ENCODE measurements at regions not wholly inside any gene's neighbourhood (a gene's known extent, or its start where the extent isn't known, plus 50 kb on each side); places are given as distances from the start of the nearest gene placed in this dataset.

DNA sequence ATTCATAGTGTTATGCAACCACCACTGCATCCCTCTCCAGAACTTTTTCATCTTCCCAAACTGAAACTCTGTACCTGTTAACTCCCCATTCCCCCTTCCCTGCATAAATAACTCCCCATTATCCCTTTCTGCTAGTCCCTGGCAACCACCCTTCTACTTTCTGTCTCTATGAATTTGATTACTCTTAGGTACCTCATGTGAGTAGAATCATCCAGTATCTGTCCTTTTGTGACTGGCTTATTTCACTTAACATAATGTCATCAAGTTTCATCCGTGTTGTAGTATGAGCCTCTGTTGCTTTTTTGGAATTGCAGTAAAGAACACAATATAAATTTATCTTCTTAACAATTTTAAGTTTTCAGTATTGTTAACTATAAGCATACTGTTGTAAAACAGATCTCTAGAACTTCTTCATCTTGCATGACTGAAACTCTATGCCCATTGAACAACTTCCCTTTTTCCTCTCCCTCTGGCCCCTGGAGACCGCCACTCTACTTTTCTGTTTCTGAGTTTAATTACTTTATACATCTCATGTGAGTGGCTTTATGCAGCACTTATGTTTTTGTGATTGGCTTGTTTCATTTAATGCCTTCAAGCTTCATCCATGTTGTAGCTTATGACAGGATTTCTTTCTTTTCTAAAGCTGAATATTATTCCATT is 87.3 kb upstream of the ABCC4 start:
- Histone ChIP-seq H3K4me1 (no peaks in the 10 kb centered on the region), H3K4me3 (no peak overlapping the region), H3K27me3 (no peaks in the 10 kb centered on the region), H3K27ac (no peak overlapping the region), H3K9me3 (no peaks in the 10 kb centered on the region), H3K36me3 (no peaks in the 10 kb centered on the region)
- TF ChIP-seq POLR2A (IDR thresholded peaks at IDR 0.05) = no peak
- TF ChIP-seq CTCF (IDR thresholded peaks at IDR 0.05) = no peak
- ATAC-seq (no peak), DNase-seq (no peak)
- WGBS (ENCODE audit: insufficient coverage, low coverage, low lambda C conversion rate, missing lambda C conversion rate) = 59% methylated on average over 2 of the region's 2 CpGs
- intact Hi-C loops (cut with DNase I) = no loop called here

GRCh38 chr13:95391362-95391761 is 90.1 kb upstream of the ABCC4 start:
- H3K36me3 ChIP-seq = no peaks in the 10 kb centered on the region
- H3K27ac ChIP-seq = no peak overlapping the region
- ATAC-seq = no peak
- 33% methylated on average over 2 of the region's 2 CpGs for WGBS (ENCODE audit: insufficient coverage, low coverage, low lambda C conversion rate, missing lambda C conversion rate)
- H3K4me1 ChIP-seq = no peaks in the 10 kb centered on the region
- TF ChIP-seq POLR2A (IDR thresholded peaks at IDR 0.05) (no peak), CTCF (IDR thresholded peaks at IDR 0.05) (no peak)
- no peak for DNase-seq
- H3K4me3 ChIP-seq = no peak overlapping the region
- H3K27me3 ChIP-seq = no peaks in the 10 kb centered on the region
- H3K9me3 ChIP-seq = no peaks in the 10 kb centered on the region
- intact Hi-C loops (cut with DNase I) = no loop called here

DNA sequence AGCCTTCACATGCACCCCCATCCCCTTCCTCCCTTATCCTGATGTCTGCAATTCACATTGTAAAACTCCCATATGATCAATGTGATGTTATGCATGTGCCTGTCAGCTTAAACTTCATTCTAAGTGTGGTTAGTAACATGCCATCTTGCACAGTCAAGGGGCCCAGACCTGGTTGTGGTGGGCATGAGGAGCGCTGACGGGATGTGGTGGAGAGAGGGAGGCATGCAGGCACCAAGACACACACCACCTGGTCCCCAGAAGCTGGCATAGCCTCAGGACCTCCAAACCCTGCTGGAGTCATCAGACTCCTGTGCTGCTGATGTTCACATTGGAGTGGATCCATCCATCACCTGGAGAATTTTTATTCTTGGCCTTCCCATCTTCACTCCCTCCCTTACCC is 90.5 kb upstream of the ABCC4 start:
- H3K9me3 ChIP-seq = no peaks in the 10 kb centered on the region

DNA sequence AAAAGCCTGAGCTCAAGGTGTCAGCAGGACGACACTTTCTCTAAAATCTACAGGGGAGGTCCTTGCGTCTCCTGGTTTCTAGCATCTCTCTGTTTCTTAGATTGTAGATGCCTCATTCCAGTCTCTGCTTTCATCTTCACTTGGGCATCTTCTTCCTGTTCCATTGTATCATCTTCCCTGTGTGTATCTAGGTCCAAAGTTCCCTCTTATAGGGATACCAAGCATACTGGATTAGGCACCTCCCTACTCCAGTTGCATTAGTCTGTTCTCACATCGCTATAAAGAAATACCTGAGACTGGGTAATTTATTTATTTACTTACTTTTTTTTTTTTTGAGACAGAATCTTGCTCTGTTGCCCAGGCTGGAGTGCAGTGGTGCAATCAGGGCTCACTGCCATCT is 91.3 kb upstream of the ABCC4 start:
- Histone ChIP-seq H3K27me3 (no peaks in the 10 kb centered on the region), H3K9me3 (no peaks in the 10 kb centered on the region), H3K4me3 (no peak overlapping the region), H3K4me1 (no peaks in the 10 kb centered on the region), H3K36me3 (no peaks in the 10 kb centered on the region), H3K27ac (no peak overlapping the region)
- intact Hi-C loops (cut with DNase I) = no loop called here
- WGBS (ENCODE audit: insufficient coverage, low coverage, low lambda C conversion rate, missing lambda C conversion rate) = 86% methylated on average over 3 of the region's 3 CpGs
- TF ChIP-seq POLR2A (IDR thresholded peaks at IDR 0.05) (no peak), CTCF (IDR thresholded peaks at IDR 0.05) (no peak)
- no peak for DNase-seq
- no peak for ATAC-seq

More for the DNA sequence above, 90.5 kb upstream of the ABCC4 start:
- no peaks in the 10 kb centered on the region for H3K36me3 ChIP-seq
- intact Hi-C loops (cut with DNase I) = no loop called here
- no peaks in the 10 kb centered on the region for H3K4me1 ChIP-seq
- no peak overlapping the region for H3K4me3 ChIP-seq
- 100% methylated on average over 1 of the region's 2 CpGs for WGBS (ENCODE audit: insufficient coverage, low coverage, low lambda C conversion rate, missing lambda C conversion rate)
- H3K27ac ChIP-seq = no peak overlapping the region
- DNase-seq (no peak), ATAC-seq (no peak)
- no peak for TF ChIP-seq POLR2A (IDR thresholded peaks at IDR 0.05)
- TF ChIP-seq CTCF (IDR thresholded peaks at IDR 0.05) = no peak
- H3K27me3 ChIP-seq = no peaks in the 10 kb centered on the region

Measured in right lobe of liver (tissue), 6 donors.